ENCODE measurements at regions not wholly inside any gene's neighbourhood (a gene's known extent, or its start where the extent isn't known, plus 50 kb on each side); places are given as distances from the start of the nearest gene placed in this dataset.

DNA sequence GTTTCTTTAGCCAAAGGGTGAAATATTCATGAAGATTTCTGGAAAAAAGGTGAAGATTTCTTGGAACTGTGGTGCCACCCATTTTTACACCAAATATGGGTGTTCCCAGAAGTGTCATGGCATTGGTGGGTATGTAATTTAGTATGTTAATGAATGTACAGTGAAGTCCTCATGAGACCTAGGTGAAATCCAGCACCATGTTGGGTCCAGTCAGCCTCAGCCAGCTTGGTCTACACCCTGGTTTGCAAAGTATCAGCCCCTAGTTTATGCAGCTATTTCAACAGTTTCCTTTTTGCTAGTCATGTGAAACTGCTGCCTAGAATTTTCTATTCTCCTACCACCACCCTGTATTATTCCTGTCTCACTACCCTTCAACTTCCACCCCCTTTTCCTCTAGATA is 63.1 kb upstream of the CXADR start:
- TF ChIP-seq EZH2 (IDR thresholded peaks at IDR 0.05) (no peak), POLR2AphosphoS5 (IDR thresholded peaks at IDR 0.05; ENCODE audit: borderline replicate concordance, low read depth, low read length) (no peak), FOXP2 (optimal IDR thresholded peaks at IDR 0.05; ENCODE audit: control extremely low read depth, extremely low read length, insufficient read depth) (no peak)

Data from SK-N-MC (cell line).